Dermis microvascular lymphatic vessel endothelial cell (primary cell): ENCODE measurements at regions not wholly inside any gene's neighbourhood (a gene's known extent, or its start where the extent isn't known, plus 50 kb on each side); places are given as distances from the start of the nearest gene placed in this dataset.

Experiments used
- DNase-seq, 2 donors: peaks; one replicate each; pipeline versions ENCODE4 v3.0.0 to v3.0.0-alpha.2; 2010; ENCODE audit warnings: low read depth in 2 of 2

GRCh38 chr13:40109351-40109844 lies 453.9 kb downstream of the COG6 start:
- no peak for DNase-seq

DNA sequence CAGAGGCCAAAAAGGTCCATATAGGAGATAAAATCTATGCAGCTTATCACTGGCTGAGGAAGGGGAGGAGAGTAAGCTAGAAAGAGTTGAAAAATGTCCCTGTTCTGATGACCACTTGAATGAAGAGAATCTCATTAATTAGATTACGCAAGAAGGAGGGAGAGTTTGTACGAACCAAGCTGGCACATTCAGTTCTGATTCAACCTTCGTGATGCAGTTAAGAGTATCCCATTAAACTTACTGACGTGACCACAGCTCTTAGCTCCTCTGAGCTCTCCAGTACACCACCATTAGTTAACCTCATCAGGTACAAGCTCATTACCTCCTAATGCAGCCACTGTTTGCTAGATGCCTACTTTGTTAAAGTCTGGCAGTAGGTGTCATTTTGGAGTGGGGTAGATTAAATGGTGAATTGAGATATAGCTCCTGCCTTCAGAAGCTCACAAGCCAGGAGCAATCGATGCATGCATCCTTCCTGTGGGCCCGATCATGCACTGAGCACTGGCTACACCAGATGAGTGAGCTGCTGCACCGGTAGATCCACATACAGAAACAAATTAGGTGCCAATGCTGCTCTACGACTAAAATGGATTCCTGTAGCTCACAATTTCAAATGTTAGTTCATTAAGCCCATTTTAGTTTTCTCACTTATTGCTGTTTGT lies 458.3 kb downstream of the COG6 start:
- no peak for DNase-seq

- no peak for DNase-seq
Measured at GRCh38 chr13:40114305-40114896, 458.9 kb downstream of the COG6 start.

DNA sequence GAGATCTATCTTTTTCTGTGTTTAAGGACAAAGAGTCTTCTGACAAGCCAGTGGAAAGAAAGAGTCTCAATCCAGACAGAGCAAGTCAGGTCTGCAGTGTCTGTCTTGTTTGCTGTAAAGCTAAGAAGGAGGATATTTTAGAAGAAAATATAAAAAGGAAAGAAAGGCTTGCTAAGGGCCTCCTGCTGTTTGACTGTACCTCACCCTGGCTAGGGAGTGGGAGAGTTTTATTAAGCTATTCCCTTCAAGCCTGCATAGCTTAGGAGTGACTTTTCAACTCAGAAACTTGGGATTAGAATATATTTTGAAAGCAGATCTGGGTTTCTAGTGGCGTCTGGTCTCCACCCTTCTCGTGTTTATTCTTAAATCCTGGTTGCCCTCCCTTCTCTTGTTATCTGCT lies 460.0 kb downstream of the COG6 start:
- DNase-seq, result no peak

DNA sequence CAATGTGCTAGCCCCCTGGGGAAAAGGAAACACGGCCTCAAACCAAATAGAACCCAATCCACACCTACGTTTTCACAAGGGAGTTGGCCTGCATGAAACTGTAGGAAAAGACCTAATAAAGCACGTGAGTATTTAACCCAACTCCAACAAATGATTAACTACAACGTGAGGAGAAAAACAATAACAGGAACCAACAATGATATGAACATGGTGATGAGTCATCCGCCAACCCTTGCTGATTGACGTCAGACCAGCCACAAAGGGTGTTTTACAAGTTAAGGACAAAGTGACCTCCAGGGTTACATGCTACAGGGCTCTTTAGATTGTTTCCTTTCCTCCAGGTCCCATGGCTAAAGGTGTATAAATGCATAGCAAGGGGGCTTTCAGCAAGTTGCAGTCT lies 460.5 kb downstream of the COG6 start:
- peak; percentile 99 for DNase-seq

DNA sequence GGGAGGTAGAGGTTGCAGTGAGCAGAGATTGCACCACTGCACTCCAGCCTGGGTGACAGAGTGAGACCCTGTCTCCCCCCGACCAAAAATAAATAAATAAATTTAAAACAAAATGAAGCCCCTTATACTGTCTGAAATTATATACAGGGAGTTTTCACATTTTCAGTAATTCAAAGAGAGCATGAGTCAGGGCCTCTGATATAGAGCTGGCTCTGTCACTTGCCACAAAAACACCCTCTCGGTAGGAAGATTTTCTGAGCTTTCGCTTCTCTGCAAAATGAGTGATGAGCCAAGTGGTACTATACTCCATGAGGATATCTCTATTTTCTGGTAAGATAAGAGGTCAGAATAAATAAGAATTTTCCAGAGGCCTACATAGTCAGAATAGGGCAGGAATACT lies 462.9 kb downstream of the COG6 start:
- no peak for DNase-seq

DNA sequence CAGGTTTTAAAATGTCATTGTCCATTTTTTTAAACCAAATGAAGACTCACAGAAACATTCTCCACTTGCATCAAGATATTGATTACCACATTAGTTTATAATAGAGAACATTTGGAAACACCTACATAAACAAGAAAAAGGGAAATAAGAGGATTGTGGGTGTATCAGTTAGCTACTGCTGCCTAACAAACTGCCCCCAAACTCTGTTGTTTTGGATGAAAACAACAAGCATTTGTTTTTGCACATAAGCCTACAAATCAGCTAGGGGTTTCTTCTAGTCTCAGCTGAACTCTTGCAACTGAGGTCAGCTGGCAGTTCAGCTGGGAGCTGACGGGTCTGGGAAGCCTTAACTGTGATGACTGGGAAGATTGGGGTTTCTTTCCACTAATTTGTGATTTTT lies 464.4 kb downstream of the COG6 start:
- no peak for DNase-seq

DNA sequence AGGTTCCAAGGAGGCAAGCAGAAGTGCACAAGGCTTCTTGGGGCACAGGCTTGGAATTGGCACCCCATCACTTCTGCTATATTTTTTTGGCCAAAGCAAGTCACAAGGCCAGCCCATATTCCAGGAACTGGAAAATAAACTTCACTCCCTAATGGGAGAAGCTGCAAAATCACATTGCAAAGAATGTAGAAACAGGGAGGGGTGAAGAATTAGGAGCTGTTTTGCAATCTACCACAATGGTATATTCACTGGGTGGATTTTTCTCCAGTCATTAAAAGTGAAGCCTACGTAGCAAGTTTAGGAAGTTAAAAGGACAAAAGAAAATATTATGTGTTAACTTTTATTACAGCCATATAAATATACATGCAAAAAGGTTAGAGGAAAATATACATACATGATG lies 464.8 kb downstream of the COG6 start:
- no peak for DNase-seq

- DNase-seq, result no peak
Measured at GRCh38 chr13:40120781-40121180, 465.3 kb downstream of the COG6 start.

- no peak for DNase-seq
Measured at GRCh38 chr13:40121722-40122121, 466.3 kb downstream of the COG6 start.

GRCh38 chr13:40123962-40124632 lies 468.6 kb downstream of the COG6 start:
- DNase-seq, result no peak

GRCh38 chr13:40124633-40125015 lies 469.2 kb downstream of the COG6 start:
- no peak for DNase-seq

DNA sequence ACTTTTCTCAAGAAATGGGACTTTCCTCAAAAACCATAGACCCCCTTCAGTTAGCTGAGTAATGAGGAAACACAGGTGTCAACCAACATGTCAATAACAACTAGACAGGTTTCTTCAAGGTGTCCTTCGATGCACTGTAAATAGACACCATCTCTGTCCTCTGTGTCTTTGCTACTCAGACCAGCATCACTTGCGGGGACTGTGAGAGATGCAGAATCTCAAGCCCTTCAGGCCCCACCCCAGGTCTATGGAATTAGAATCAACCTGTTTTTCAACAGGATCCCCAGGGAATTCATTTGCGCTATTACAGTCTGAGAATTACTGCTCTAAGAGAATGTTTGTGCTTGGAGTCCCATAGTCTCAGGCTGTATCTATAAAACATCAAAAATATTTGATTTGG lies 469.9 kb downstream of the COG6 start:
- DNase-seq, result no peak

GRCh38 chr13:40126306-40127085 lies 471.0 kb downstream of the COG6 start:
- no peak for DNase-seq

- DNase-seq, result no peak
Measured at GRCh38 chr13:40127476-40127875, 472.0 kb downstream of the COG6 start.

DNA sequence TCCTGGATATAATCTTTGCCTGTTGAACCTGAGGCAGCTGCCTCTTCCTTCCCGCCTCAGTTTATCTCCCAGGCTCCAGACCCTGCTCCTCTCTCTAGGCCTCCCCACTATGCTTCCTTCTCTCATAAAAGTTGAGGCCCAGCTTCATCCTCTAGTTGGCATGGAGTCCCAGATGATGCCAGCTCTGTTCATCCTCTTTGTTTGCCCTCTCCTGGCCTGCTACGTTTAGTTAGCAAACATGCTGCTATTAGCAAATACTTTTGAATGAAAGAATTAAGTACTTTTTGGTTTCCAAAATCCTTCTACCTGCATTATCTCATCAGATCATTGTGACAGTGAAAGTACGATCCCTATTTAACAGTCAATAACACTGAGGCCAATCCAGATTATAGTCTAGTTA lies 472.5 kb downstream of the COG6 start:
- no peak for DNase-seq

DNA sequence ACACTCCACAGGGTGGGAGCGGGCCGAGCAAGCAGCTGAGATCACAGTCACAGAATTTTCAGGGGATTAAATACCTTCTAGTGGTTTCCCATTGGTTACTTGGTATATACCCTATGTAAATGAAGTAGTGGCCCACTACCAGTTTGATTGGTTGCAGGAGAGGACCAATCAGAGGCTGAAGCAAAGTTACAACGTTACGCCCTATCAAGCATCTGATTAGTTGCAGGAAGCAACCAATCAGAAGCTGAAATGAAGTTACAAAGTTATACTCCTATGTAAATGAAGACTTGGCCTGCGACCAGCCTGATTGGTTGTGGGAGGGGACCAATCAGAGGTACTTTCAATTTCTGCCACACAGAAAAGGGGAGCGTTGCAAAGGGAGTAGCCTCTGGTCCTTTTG lies 474.0 kb downstream of the COG6 start:
- DNase-seq, result no peak

GRCh38 chr13:40130871-40131636 lies 475.6 kb downstream of the COG6 start:
- DNase-seq, result peak; percentile 98

GRCh38 chr13:40132249-40132648 lies 476.8 kb downstream of the COG6 start:
- no peak for DNase-seq

DNA sequence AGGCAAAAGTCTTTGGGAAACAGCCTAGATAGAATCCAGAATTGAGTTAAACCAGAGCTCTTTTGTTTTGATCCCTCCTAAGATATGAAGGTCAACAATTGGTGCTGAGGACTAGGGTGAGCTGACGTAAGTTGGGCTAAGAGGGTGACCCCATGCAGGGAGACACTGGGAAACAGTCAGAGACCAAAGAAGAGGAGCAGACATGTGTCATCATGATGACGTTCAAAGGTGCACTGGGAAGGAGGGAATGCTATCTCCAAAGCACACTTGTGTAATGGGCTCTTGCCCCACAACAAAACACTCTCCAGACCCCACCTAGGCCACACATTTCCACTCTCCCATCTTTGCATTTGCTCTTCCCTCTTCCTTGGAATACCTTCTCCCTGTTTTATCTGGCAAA lies 481.4 kb downstream of the COG6 start:
- DNase-seq, result no peak

- DNase-seq, result no peak
Measured at GRCh38 chr13:40137400-40137799, 481.9 kb downstream of the COG6 start.
